Right lobe of liver (tissue), 4 donors: ENCODE measurements at regions not wholly inside any gene's neighbourhood (a gene's known extent, or its start where the extent isn't known, plus 50 kb on each side); places are given as distances from the start of the nearest gene placed in this dataset.

Source experiments
- POLR2A ChIP-seq: fragments of 450-650 bp; IDR thresholded peaks from one replicate; pipeline ENCODE4 v1.6.1; 2017; ENCODE audit warnings: antibody characterized with exemption, mild to moderate bottlenecking
- TF ChIP-seq, protein P1 (sequence below), 4 donors: fragments of 200-600 bp in 3 of 4; fragments of 450-650 bp in 1 of 4; IDR thresholded peaks; one replicate each; pipeline versions ENCODE4 v1.5.1 to v1.8.0; 2016 to 2022; ENCODE audit warnings: antibody characterized with exemption in 4 of 4, mild to moderate bottlenecking in 2 of 4
- donor health status: DM: no; HTN: no; CAD: no.
- donor health status: DM: no; HTN: no; CAD: no.
- donor health status: DM: no; HTN: yes; CAD: no.

DNA sequence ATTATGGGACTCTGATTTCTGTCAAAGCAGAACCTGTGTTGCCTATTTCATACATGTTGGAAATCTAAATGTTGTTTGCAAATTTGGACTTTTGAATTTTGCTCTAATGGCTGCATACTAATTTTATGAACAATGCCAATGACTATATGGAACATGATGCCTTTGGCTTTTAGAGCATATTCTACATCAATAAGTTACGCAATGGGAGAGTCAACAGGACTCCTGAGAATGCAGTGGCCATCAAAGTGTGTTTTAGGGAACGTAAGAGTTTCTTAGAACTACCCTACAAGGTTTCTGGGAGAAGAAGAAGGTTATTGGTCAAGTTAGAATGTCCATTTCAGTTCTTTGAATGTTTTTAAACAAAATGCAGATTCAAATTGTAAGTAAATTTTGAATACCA lies 76.1 kb downstream of the SLIT2 start:
- TF ChIP-seq, protein P1, sequence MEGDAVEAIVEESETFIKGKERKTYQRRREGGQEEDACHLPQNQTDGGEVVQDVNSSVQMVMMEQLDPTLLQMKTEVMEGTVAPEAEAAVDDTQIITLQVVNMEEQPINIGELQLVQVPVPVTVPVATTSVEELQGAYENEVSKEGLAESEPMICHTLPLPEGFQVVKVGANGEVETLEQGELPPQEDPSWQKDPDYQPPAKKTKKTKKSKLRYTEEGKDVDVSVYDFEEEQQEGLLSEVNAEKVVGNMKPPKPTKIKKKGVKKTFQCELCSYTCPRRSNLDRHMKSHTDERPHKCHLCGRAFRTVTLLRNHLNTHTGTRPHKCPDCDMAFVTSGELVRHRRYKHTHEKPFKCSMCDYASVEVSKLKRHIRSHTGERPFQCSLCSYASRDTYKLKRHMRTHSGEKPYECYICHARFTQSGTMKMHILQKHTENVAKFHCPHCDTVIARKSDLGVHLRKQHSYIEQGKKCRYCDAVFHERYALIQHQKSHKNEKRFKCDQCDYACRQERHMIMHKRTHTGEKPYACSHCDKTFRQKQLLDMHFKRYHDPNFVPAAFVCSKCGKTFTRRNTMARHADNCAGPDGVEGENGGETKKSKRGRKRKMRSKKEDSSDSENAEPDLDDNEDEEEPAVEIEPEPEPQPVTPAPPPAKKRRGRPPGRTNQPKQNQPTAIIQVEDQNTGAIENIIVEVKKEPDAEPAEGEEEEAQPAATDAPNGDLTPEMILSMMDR (IDR thresholded peaks at IDR 0.05) = no peak
- TF ChIP-seq POLR2A = no peak
